ENCODE measurements at regions not wholly inside any gene's neighbourhood (a gene's known extent, or its start where the extent isn't known, plus 50 kb on each side); places are given as distances from the start of the nearest gene placed in this dataset.

- TF ChIP-seq, protein P1, sequence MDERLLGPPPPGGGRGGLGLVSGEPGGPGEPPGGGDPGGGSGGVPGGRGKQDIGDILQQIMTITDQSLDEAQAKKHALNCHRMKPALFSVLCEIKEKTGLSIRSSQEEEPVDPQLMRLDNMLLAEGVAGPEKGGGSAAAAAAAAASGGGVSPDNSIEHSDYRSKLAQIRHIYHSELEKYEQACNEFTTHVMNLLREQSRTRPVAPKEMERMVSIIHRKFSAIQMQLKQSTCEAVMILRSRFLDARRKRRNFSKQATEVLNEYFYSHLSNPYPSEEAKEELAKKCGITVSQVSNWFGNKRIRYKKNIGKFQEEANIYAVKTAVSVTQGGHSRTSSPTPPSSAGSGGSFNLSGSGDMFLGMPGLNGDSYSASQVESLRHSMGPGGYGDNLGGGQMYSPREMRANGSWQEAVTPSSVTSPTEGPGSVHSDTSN (CRISPR knock-in tag; IDR thresholded peaks at IDR 0.05) = no peak
- TF ChIP-seq REL (CRISPR knock-in tag; conservative IDR thresholded peaks at IDR 0.05) (no peak), ZBTB25 (CRISPR knock-in tag; IDR thresholded peaks at IDR 0.05) (peak; percentile 81), SKI (IDR thresholded peaks at IDR 0.05; ENCODE audit: partially characterized antibody) (peak; percentile 99), CCDC6 (CRISPR knock-in tag; IDR thresholded peaks at IDR 0.05) (peak; percentile 98), ZNF101 (CRISPR knock-in tag; IDR thresholded peaks at IDR 0.05; ENCODE audit: borderline replicate concordance, low read depth) (peak; percentile 88; the same call in 1 of the 2 replicates), ADNP (CRISPR knock-in tag; IDR thresholded peaks at IDR 0.05) (peak; percentile 48), SUZ12 (IDR thresholded peaks at IDR 0.05; ENCODE audit: low read depth, low read length) (no peak), ZNF776 (CRISPR knock-in tag; IDR thresholded peaks at IDR 0.05) (peak; percentile 92), ZNF205 (CRISPR knock-in tag; IDR thresholded peaks at IDR 0.05) (peak; percentile 91), ZNF468 (CRISPR knock-in tag; IDR thresholded peaks at IDR 0.05) (peak; percentile 92; the same call in 1 of the 2 replicates), SNAPC4 (CRISPR knock-in tag; IDR thresholded peaks at IDR 0.05) (peak; percentile 92), BCL6 (CRISPR knock-in tag; IDR thresholded peaks at IDR 0.05) (peak; percentile 99), IKZF5 (CRISPR knock-in tag; IDR thresholded peaks at IDR 0.05) (peak; percentile 96), MEIS1 (CRISPR knock-in tag; IDR thresholded peaks at IDR 0.05; ENCODE audit: borderline replicate concordance) (peak; percentile 99), ZNF562 (CRISPR knock-in tag; IDR thresholded peaks at IDR 0.05; ENCODE audit: borderline replicate concordance) (no peak), SP4 (CRISPR knock-in tag; IDR thresholded peaks at IDR 0.05) (peak; percentile 95), ZNF557 (CRISPR knock-in tag; IDR thresholded peaks at IDR 0.05) (peak; percentile 70; the same call in 1 of the 2 replicates), EED (CRISPR knock-in tag; IDR thresholded peaks at IDR 0.05) (0 out of 2 replicates have a peak, but pooled peaks have one; percentile 23), ZNF7 (CRISPR knock-in tag; IDR thresholded peaks at IDR 0.05) (peak; percentile 97), ZMYM4 (CRISPR knock-in tag; IDR thresholded peaks at IDR 0.05) (peak; percentile 98), ZNF891 (CRISPR knock-in tag; IDR thresholded peaks at IDR 0.05) (peak; percentile 89; the same call in 1 of the 2 replicates), EZH2 (conservative IDR thresholded peaks at IDR 0.05; ENCODE audit: low read depth, low read length) (no peak)
Observed at GRCh38 chr16:85291302-85292148, 179.3 kb upstream of the CIBAR2 start (continued).
